IgD-negative memory B cell (primary cell): ENCODE measurements at regions not wholly inside any gene's neighbourhood (a gene's known extent, or its start where the extent isn't known, plus 50 kb on each side); places are given as distances from the start of the nearest gene placed in this dataset.

Experiments
- H3K27ac Mint-ChIP-seq, 3 donors: one replicate each; pipeline ENCODE4 v1.8.0; 2020 to 2022; ENCODE audit warnings: mild to moderate bottlenecking in 3 of 3, mixed read lengths in 3 of 3, moderate library complexity in 1 of 3
- H3K27me3 Mint-ChIP-seq: one replicate; pipeline ENCODE4 v1.8.0; 2021; ENCODE audit warnings: mixed read lengths
- H3K36me3 Mint-ChIP-seq: one replicate; pipeline ENCODE4 v1.8.0; 2020; ENCODE audit warnings: mild to moderate bottlenecking, mixed read lengths
- H3K4me1 Mint-ChIP-seq, 3 donors: one replicate each; pipeline ENCODE4 v1.8.0; 2020 to 2022; ENCODE audit warnings: mixed read lengths in 3 of 3, mild to moderate bottlenecking in 1 of 3
- H3K4me3 Mint-ChIP-seq, 4 donors: one replicate each; pipeline ENCODE4 v1.8.0; 2020 to 2022; ENCODE audit warnings: mild to moderate bottlenecking in 4 of 4, mixed read lengths in 4 of 4, moderate library complexity in 3 of 4
- H3K9me3 Mint-ChIP-seq, 3 donors: one replicate each; pipeline ENCODE4 v1.8.0; 2020 to 2021; ENCODE audit warnings: mixed read lengths in 3 of 3, mild to moderate bottlenecking in 1 of 3

- H3K27me3 Mint-ChIP-seq: no peaks in the 10 kb centered on the region
- H3K36me3 Mint-ChIP-seq: no peaks in the 10 kb centered on the region
- no peaks in the 10 kb centered on the region for H3K4me1 Mint-ChIP-seq
- no peak overlapping the region for H3K4me3 Mint-ChIP-seq
- peaks cover 2 to 16% (median 5%) of the 10 kb centered on the region in 3 donors for H3K9me3 Mint-ChIP-seq
- H3K27ac Mint-ChIP-seq: no peak overlapping the region
Measured at GRCh38 chrX:145694048-145694447, 123.6 kb upstream of the SLITRK2 start.

- H3K9me3 Mint-ChIP-seq: peaks cover 2 to 5% (median 3%) of the 10 kb centered on the region in 3 donors
- no peak overlapping the region for H3K4me3 Mint-ChIP-seq
- H3K27me3 Mint-ChIP-seq: no peaks in the 10 kb centered on the region
- H3K27ac Mint-ChIP-seq: no peak overlapping the region
- no peaks in the 10 kb centered on the region for H3K4me1 Mint-ChIP-seq
- no peaks in the 10 kb centered on the region for H3K36me3 Mint-ChIP-seq
Measured at GRCh38 chrX:145715641-145716138, 101.9 kb upstream of the SLITRK2 start.

- Mint-ChIP-seq H3K9me3 (peaks cover 2 to 5% (median 3%) of the 10 kb centered on the region in 3 donors), H3K4me1 (no peaks in the 10 kb centered on the region), H3K4me3 (no peak overlapping the region), H3K27ac (no peak overlapping the region), H3K36me3 (no peaks in the 10 kb centered on the region), H3K27me3 (no peaks in the 10 kb centered on the region)
Measured at GRCh38 chrX:145716226-145716625, 101.4 kb upstream of the SLITRK2 start.

- Mint-ChIP-seq H3K27ac (no peak overlapping the region), H3K9me3 (peaks cover 3 to 4% (median 4%) of the 10 kb centered on the region in 3 donors), H3K36me3 (no peaks in the 10 kb centered on the region), H3K4me1 (no peaks in the 10 kb centered on the region), H3K4me3 (no peak overlapping the region), H3K27me3 (no peaks in the 10 kb centered on the region)
Measured at GRCh38 chrX:145727476-145727875, 90.2 kb upstream of the SLITRK2 start.

- H3K4me1 Mint-ChIP-seq: no peaks in the 10 kb centered on the region
- H3K27ac Mint-ChIP-seq: no peak overlapping the region
- H3K36me3 Mint-ChIP-seq: no peaks in the 10 kb centered on the region
- peaks cover 3 to 7% (median 4%) of the 10 kb centered on the region in 3 donors for H3K9me3 Mint-ChIP-seq
- no peaks in the 10 kb centered on the region for H3K27me3 Mint-ChIP-seq
- H3K4me3 Mint-ChIP-seq: no peak overlapping the region
Measured at GRCh38 chrX:145729635-145730034, 88.0 kb upstream of the SLITRK2 start.

GRCh38 chrX:145735036-145735435, 82.6 kb upstream of the SLITRK2 start:
- Mint-ChIP-seq H3K9me3 (peaks cover 1 to 13% (median 3%) of the 10 kb centered on the region in 3 donors), H3K36me3 (no peaks in the 10 kb centered on the region), H3K4me1 (no peaks in the 10 kb centered on the region), H3K4me3 (no peak overlapping the region), H3K27me3 (no peaks in the 10 kb centered on the region), H3K27ac (no peak overlapping the region)

- H3K4me3 Mint-ChIP-seq: no peak overlapping the region
- no peaks in the 10 kb centered on the region for H3K36me3 Mint-ChIP-seq
- peaks cover 0 to 16% (median 2%) of the 10 kb centered on the region in 3 donors for H3K9me3 Mint-ChIP-seq
- H3K27me3 Mint-ChIP-seq: no peaks in the 10 kb centered on the region
- H3K4me1 Mint-ChIP-seq: no peaks in the 10 kb centered on the region
- H3K27ac Mint-ChIP-seq: no peak overlapping the region
Measured at GRCh38 chrX:145751943-145752342, 65.7 kb upstream of the SLITRK2 start.
